GM19043 (cell line): ENCODE measurements at regions not wholly inside any gene's neighbourhood (a gene's known extent, or its start where the extent isn't known, plus 50 kb on each side); places are given as distances from the start of the nearest gene placed in this dataset.
"Not testable (repeated sequence)": the region's sequence is repeated elsewhere in the genome, so short reads cannot be mapped to it uniquely, and the experiment has no call there.

Experiments
- ATAC-seq: cut with Tn5 transposase; IDR thresholded peaks from one replicate; pipeline ENCODE4 v1.9.1; 2021; ENCODE audit warnings: low read depth; ENCODE audit not compliant: unreplicated experiment

GRCh38 chr13:48804821-48805601 lies 151.3 kb downstream of the CYSLTR2 start:
- ATAC-seq: no peak

- no peak for ATAC-seq
Observed at GRCh38 chr13:48806522-48806921, 152.8 kb downstream of the CYSLTR2 start.

- ATAC-seq: no peak
Observed at GRCh38 chr13:48808683-48809082, 155.0 kb downstream of the CYSLTR2 start.

- no peak for ATAC-seq
Observed at GRCh38 chr13:48810013-48810412, 156.3 kb downstream of the CYSLTR2 start.

- no peak for ATAC-seq
Observed at GRCh38 chr13:48813518-48813917, 159.8 kb downstream of the CYSLTR2 start.

- ATAC-seq: no peak
Observed at GRCh38 chr13:48816700-48817099, 159.0 kb upstream of the FNDC3A start.

GRCh38 chr13:48817166-48817802 lies 158.4 kb upstream of the FNDC3A start:
- no peak for ATAC-seq

GRCh38 chr13:48818495-48819356 lies 157.0 kb upstream of the FNDC3A start:
- ATAC-seq: no peak

GRCh38 chr13:48819376-48819775 lies 156.3 kb upstream of the FNDC3A start:
- no peak for ATAC-seq

- ATAC-seq: no peak
Observed at GRCh38 chr13:48819899-48820298, 155.8 kb upstream of the FNDC3A start.

- ATAC-seq: not testable (repeated sequence)
Observed at GRCh38 chr13:48823526-48823925, 152.2 kb upstream of the FNDC3A start.

GRCh38 chr13:48826039-48826438 lies 149.7 kb upstream of the FNDC3A start:
- ATAC-seq: no peak

- not testable (repeated sequence) for ATAC-seq
Observed at GRCh38 chr13:48826922-48827454, 148.7 kb upstream of the FNDC3A start.

- no peak for ATAC-seq
Observed at GRCh38 chr13:48827709-48828108, 148.0 kb upstream of the FNDC3A start.

GRCh38 chr13:48828962-48829411 lies 146.7 kb upstream of the FNDC3A start:
- ATAC-seq: no peak

- ATAC-seq: no peak
Observed at GRCh38 chr13:48829536-48829935, 146.2 kb upstream of the FNDC3A start.

GRCh38 chr13:48831248-48831647 lies 144.5 kb upstream of the FNDC3A start:
- ATAC-seq: no peak

- ATAC-seq: no peak
Observed at GRCh38 chr13:48833412-48833811, 142.3 kb upstream of the FNDC3A start.

- ATAC-seq: not testable (repeated sequence)
Observed at GRCh38 chr13:48835326-48835725, 140.4 kb upstream of the FNDC3A start.

GRCh38 chr13:48838193-48838973 lies 137.3 kb upstream of the FNDC3A start:
- no peak for ATAC-seq
